Amniotic stem cell (primary cell): ENCODE measurements at regions not wholly inside any gene's neighbourhood (a gene's known extent, or its start where the extent isn't known, plus 50 kb on each side); places are given as distances from the start of the nearest gene placed in this dataset.

Experiments used
- DNase-seq: peaks from one replicate; lab custom pipeline; 2025; lab: John Stamatoyannopoulos, UW

DNA sequence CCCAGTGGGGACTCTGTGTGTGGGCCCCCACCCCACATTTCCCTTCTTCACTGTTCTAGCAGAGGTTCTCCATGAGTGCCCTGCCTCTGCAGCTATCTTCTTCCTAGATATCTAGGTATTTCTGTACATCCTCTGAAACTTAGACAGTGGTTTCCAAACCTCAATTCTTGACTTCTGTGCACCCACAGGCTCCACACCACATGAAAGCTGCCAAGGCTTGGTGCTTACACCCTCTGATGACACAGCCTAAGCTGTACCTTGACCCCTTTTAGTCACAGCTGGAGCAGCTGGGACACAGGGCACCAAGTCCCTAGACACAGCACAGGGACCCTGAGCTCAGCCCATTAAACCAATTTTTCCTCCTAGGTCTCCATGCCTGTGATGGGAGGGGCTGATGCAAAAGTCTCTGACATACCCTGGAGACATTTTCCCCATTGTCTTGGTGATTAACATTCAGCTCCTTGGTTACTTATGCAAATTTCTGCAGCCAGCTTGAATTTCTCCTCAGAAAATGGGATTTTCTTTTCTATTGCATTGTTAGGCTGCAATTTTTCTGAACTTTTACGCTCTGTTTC lies 304.5 kb downstream of the OTOL1 start:
- no peak for DNase-seq

DNA sequence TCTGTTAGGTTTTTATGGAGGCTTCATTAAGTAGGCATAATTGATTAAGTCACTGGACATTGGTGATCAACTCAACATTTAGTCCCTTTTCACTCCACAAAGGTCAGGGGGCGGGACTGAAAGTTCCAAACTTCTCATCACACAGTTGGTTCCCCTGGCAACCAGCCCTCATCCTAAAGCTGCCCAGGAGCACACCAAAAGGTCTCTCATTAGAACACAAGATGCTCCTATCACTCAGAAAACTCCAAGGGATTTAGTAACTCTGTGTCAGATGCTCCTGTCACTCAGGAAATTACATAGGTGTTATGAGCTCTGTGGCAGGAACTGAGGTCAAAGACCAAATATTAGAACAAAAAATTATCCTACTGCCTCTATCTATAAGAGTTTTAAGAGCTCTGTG lies 321.5 kb downstream of the OTOL1 start:
- no peak for DNase-seq

DNA sequence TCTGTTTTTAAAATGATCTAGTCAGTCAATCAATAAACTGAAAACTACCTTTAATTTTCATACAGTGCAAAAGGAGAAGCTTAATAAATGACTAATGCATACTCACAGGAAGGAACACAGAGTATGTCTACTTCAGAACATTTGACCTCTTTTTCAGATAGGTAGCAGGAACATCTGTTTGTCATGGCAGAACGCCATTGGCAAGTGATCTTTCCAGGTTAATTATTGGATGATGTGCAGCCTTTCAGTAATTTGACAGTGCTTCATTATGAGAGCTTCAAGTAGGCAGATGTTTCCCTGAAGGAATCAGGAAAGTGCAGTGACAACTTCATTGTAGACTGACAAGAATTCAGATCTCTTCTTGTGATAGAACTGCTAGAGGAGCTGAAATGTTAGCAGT lies 325.0 kb downstream of the OTOL1 start:
- DNase-seq = no peak

DNA sequence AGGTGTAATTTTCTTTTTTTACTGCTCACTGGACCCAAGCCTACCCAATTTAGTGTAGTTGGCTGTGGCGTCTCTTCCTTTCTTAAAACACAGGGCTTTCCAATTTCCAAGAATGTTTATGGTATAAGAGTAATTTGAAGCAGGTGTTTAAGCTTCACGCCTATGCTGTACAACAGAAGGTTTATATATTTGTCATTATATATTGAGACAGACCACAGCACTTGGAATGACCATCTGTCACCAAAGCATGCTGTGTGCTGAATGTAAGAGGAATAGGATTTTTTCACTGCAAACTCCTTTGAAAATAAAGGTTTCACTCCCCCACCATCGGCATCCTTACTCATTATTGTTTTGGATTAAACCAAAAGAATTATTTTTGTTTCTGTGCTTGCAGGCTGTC lies 325.7 kb downstream of the OTOL1 start:
- no peak for DNase-seq

DNA sequence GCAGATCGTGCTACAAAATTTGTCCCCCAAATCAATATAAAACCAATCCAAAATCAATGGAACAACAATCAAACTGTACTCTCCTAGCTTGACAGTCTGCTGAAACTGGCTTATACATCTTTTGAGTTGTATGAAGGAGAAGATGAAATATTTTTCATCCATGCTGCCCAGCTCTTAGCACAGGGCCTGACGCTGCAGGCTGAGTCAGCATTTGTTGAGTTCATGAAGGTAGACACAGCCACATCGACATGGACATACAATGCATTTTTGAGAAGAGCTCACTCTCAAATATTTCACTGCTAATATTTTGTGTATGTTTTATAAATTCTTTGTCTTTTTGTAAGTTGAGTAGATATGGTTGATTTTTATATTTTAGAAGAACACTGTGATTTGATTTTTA lies 327.3 kb downstream of the OTOL1 start:
- no peak for DNase-seq

DNA sequence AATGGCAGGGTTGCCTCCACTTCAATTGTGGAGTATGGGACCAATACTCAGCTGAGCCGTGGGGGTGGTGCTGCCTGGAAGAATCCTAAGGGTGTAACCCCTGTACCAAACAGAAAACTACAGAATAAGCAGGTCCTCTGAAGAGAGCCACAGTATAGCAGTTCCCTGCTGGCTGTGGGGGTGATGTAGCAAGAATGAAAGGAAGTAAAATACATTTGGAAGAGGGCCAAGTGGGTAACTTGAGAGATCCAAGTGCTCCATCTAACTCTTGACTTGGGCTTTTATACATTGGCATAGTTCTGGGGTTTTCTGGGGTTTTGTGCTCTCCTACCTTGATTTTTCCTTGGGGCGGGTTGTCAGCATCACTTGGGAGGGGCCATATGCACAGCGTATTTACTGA lies 341.4 kb downstream of the OTOL1 start:
- no peak for DNase-seq

DNA sequence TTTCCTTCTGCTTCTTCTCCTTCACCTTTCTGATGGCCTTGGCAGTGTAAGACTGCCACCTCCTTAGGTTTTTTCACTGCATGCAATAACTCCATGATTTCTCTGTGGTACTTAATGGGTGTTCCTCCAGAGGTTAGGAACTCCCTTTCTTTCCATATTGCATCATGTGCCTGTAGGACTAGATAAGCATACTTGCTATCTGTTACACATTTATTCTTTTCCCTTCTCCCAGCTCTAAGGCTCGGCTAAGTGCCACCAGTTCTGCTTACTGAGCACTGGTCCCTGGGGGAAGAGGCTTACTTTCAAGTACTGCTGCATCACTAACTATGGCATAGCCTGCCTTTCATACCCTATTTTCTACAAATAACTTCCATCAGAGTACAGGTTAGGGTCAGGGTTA lies 351.8 kb downstream of the OTOL1 start:
- DNase-seq = no peak

DNA sequence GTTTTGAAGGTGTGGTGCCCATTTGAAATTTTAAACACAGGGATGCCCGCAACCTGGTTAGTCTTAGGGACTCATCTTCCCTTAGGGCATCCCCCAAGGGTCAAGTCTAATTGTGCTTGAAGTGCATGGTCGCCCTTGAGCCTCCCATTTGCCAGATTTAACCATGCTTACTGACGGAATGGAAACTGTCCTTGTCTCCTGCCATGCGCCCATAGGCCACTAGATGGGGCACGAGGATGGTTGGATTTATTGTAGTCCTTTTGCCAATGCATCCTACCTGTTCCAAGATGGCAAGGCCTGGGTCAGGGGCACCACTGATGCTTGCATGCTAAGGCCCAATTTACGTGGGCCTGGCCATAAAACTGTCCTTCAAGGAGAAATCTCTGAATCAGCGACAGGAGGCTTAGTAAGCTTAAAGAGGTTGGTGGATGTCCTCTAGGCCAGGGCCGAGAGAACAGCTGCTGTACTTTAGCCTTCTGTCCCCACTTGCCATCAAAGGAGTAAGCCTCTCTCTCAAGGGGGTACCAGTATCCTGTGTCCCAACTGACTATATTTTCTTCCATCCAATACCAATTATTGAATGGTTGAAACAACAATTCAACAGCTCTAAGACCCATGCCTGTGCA lies 355.4 kb downstream of the OTOL1 start:
- no peak for DNase-seq

DNA sequence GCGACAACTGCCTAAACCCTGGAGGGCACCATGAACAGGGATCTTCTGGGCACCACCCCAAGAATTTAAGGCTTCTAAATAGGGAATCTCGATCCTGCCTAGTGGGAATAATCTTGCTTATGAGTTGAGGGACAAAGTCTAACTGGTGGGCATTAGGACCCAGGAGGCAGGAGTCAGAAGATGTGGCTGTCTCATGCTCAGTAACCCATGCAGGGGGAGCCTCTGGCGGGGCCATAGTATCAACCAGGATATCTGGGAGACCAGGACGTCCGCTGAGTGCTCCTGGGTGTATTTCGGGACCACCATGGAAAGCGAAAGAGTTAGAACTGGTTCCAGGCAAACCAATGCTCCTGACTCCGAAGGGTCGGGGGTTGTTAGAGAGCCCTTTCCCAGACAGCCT lies 356.1 kb downstream of the OTOL1 start:
- DNase-seq = no peak

DNA sequence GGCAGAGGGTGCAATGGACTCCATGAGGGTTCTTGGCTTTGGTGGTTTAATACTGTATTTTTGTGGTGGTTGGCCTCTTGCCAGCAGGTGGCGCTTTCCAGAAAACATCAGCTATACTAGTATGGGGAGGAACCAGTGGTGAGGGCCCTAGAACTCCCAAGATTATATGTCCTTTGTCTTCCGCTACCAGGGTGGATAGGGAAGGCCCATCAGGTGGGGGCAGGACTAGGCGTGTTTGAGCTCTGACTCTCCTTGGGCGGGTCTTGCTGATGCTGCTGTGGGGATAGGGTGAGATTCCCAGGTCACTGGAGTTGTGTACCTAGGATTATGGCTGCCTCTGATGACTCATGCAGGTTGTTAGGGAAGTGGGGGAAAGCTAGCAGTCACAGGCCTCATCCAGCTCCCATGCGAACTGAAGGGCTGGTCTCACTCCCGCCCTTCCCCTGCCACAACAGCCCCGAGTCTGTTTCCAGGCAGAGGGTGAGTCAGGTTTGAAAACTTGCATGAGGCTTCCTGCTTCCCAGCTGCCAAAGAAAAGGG lies 357.7 kb downstream of the OTOL1 start:
- DNase-seq = no peak

DNA sequence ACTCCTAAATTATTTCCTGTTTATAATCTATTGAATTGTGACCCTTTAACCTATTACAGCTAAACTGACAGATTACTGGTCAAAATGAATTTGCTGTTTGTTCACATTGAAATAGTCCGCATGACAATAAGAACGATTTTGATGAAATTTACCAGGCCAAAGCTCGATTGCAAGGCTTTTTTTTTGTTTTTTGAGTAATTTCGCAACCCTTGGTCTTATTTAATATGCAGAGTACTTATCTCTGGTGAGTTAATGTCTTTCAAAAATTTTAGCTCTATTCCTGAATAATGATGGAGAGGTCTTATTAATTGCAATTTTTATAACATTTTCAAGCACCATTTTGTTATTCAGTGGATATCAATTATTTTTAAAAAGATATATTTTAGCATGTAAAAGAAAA lies 362.4 kb downstream of the OTOL1 start:
- DNase-seq = no peak

DNA sequence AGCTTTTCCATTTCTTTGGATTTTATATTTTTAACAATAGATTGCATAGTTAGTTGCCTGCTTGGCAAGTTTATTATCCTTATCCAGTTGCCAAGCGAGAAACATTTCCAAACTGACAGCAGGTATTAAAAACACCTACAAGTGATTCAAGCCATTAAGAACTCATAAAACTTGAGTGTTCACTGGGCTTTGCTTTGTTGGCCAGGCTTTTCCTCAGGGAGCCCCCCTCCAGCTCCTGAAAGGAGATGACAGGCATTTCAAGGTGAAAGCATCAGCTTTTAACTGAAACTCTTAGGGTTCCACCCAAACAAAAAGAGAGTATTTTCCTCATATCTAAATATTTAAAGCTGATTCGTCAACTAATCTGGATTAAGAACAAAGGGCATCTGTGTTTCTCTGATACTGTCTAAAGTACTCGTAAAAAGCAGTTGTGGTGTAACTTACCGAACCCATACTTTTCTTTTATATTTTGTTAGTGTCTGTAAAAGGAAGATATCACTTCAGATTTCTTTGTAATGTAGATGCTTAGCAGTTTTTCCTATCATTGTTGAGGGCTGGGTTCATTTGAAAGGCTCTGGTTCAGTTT lies 363.4 kb downstream of the OTOL1 start:
- DNase-seq = no peak

DNA sequence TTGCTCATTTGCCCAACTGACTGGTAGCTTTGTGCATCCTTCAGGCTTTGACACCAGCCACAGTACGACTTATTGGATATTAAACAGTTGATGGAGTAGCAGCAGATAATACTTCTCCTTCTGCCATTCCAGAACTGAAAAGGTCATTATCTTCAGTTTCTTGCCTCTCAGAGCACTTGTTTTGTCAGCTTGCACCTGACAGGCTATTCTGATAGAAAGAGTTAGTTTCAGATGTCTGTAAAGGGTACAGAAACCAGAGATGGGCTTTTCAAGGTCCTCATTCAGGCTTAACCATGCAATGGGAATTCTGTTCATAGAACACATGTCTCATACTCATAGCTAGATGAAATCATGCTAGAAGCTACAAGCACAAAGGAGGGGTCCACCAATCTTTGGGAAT lies 367.2 kb downstream of the OTOL1 start:
- no peak for DNase-seq

DNA sequence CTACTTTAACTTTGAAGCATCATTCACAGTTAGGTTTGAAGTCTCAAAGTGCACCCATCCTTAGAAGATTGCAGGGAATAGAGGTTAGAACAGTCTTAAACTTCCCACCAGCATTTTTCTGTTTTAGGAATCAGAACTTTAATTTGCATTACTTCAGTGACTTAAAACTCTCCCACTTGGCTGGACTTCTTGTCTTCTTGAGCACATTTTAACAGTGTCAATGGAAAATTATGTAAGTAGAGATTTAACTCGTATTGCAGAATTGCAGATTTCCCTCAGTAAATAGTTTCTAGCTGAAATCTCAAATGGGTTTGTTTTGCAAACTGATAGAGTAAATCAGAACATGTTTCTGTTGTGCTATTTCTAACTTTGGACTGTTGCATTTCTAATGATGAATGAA lies 369.6 kb downstream of the OTOL1 start:
- DNase-seq = no peak

DNA sequence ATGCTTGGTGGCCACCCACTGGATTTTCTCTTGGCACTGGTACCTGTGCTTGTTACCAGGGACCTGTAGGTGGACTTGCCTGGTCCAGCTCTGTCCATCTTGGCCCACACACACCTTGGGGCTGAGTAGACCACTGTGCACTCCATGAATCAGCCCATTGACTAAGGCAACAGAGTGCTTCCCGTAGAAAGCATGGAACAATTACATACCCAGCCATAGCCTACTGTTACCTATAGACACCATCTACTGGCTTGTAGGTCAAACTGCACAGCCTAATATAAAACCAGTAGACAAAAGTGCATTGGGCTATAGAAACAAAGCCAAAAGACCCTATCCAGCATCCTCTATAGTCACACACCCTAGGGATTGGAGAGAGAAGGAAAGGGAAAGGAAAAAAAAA lies 378.9 kb downstream of the OTOL1 start:
- DNase-seq = no peak

DNA sequence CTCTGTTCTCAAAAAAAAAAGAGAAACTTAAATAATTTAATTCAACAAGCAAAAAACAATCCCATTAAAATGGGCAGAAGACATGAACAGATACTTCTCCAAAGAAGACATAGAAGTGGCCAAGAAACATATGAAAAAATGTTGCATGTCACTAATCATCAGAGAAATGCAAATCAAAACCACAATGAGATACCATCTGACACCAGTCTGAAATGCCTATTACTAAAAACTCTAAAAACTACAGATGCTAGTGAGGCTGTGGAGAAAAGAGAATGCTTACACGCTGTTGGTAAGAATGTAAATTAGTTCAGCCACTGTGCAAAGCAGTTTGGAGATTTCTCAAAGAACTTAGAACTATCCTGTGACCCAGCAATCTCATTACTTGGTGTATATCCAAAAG lies 382.9 kb downstream of the OTOL1 start:
- no peak for DNase-seq

DNA sequence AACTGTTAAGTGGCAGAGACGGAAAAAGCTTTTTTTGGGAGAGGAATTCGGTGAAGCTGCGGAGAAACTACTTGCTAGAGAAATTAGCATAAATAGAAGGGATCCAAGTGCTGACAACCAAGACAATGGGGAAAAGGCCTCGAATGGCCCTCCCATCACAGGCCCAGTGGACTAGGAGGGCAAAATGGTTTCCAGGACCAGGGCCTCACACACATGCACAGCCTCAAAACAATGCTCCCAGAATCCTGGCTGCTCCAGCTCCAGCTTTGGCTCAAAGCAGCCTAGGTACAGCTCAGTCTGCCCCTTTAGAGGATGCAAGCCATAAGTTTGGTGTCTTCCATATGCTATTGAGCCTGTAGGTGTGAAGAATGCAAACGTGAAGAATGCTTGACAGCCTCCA lies 388.2 kb downstream of the OTOL1 start:
- no peak for DNase-seq

DNA sequence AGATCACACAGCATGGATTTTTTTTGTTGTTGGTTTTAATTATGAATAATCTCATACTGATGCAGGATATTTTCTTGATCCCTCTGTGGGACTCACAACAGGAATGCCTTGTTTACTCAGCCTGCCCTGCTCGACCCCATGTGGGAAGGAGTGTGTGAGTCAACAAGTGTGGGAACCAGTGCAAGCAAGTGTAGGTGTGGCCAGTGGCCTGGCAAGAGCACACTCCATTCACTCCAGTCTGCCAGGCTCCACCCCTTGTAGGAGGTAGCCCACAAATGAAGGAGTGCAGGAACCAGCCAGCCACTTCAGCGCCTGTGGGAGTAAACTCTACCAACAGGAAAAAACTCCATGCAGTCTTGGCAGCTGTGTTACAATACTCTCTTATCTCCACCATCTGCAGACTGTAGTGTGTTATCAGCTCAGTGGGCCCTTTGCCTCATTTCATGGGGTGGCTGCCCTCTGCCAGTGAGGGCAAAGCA lies 393.6 kb downstream of the OTOL1 start:
- DNase-seq = peak; percentile 84

DNA sequence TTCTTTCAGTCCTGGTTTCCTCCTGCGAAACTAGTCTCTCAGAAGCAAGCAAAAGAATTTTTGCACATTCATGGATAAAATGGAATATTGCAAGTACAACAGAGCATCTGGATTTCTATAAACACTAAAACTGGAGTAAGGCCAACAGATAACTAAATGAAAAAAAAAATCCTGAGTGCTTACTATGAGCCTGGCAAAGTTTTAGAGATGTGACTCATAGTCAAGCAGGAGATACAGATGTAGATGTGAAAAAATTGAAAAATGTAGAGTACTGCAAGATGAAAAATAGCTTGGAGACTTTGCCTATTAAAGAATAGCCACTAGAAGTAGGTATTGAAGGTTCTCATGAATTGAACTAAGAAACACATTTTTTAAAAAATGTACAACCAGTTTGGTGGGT lies 397.4 kb downstream of the OTOL1 start:
- DNase-seq = peak; percentile 41

DNA sequence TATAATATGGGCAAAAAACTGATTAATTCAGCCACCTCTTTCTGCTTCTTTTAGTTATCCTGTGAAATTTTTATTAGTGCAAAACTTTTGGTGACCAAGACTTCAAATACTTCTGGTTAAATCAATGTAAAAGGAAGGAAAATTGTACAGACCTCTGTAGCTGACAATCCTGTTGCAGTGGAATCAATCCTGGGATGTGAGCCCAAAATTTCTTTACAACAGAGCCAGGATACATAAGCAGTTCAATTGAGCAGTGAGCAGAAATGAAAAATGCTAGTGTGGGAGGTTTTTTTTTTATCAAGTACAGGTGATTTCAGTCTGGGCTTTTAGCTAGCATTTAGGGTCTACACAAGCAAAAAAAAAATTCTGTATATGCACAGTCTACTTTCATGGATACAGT lies 398.0 kb downstream of the OTOL1 start:
- DNase-seq = no peak

DNA sequence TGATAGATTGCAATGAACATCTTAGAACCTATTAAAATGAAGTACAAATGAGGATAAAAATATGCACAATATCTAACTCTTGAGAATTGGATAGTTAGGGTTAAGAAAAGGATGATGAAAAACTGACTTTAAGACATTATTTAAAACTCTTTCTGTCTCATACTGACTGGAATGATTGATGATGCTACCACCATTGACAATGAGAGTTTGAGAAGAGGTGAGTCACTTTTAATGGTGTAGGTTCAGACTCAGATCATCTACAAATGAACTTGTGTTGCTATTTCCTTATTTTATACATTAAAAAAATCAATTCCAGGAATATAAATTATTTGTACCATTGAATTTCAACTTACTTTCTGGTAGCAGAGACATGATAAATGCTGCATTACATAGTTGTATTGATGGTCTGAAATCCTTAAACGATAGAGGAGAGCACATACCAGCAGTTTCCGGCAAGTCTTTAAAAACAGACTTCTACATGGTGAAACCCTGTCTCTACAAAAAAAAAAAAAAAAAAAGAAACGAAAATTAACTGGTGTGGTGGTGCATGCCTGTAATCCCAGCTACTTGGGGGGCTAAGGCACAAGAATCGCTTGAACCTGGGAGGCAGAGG lies 409.0 kb downstream of the OTOL1 start:
- DNase-seq = no peak

DNA sequence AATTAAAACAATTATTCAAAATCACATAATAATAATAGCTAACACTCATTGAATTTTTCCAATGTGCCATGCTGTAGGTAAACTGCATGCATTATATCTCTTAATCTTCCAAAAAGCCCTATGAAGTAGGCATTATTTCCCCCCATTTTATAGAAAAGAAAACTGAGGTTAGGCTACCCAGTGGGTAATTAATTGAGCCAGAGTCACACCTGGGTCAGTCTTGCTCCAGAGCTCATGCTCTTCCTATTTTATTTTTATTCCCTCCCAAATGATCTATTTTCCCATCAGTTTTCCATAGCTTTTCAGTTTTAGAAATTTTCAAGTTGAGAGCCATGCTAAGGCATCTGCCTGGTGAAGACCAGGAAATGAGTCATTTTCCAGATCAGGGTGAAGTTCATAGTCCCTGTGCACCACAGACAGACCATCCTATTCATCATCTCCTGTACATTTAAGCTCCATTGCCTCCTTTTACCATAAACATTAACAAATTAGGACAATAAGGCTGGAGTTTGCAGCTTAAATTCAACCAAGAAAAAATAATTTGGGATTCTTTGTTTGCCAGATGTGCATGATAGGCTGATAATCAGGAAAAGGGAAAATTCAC lies 417.3 kb downstream of the OTOL1 start:
- DNase-seq = peak; percentile 12
